Retina (tissue), 1 donor: ENCODE measurements at regions not wholly inside any gene's neighbourhood (a gene's known extent, or its start where the extent isn't known, plus 50 kb on each side); places are given as distances from the start of the nearest gene placed in this dataset.
A peak's percentile ranks its signal among the peaks of the same experiment; 100 is the strongest.
"Not testable (repeated sequence)": the region's sequence is repeated elsewhere in the genome, so short reads cannot be mapped to it uniquely, and the experiment has no call there.

Source experiments
- DNase-seq: peaks from one replicate; pipeline ENCODE4 v3.0.0-alpha.2; 2016

DNA sequence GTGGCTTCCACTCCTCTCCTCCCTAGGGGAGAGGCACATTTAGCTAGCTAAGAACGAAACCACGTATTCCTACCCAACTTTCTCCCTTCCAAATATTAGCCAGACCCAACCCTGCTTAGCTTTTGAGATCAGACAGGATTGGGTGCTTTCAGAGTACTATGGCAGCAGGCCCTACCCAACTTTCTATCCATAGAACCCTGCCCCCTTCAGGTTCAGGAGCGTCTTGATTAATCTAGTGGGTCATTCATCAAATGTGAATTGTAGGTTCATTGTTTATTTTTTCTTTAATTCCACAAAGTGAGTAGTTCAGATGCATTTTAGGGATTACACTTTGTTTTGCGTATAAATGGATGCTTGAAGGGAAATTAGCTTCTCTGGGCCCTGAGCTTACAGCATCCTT, 188.3 kb downstream of the MIB1 start:
- DNase-seq = no peak

GRCh38 chr18:21930177-21930576, 189.6 kb downstream of the MIB1 start:
- no peak for DNase-seq

- no peak for DNase-seq
Observed at GRCh38 chr18:21933931-21934765, 193.6 kb downstream of the MIB1 start.

GRCh38 chr18:21934766-21935015, 194.1 kb downstream of the MIB1 start:
- no peak for DNase-seq

DNA sequence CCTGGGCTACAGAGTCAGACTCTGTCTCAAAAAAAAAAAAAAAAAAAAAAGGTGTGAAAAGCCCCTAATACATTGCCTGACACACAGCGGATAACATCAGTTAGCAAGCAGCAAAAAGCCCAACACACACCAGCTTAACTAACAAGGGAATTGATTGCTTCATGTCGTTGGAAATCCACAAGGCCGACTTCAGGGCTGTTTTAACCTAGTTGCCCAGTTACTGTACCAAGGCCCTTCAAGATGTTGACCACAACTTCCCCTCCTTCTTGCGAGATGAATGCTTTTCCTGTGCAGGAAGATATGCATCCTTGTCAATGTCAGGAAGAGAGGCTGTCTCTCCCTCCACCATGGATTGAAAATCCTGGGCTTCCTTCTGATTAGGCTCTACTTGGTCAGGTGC, 202.9 kb downstream of the MIB1 start:
- no peak for DNase-seq

- DNase-seq = no peak
Observed at GRCh38 chr18:21949326-21950015, 208.9 kb downstream of the MIB1 start.

GRCh38 chr18:21955757-21956652, 213.4 kb upstream of the GATA6 start:
- DNase-seq = peak; percentile 31

- no peak for DNase-seq
Observed at GRCh38 chr18:21958263-21958662, 211.1 kb upstream of the GATA6 start.

DNA sequence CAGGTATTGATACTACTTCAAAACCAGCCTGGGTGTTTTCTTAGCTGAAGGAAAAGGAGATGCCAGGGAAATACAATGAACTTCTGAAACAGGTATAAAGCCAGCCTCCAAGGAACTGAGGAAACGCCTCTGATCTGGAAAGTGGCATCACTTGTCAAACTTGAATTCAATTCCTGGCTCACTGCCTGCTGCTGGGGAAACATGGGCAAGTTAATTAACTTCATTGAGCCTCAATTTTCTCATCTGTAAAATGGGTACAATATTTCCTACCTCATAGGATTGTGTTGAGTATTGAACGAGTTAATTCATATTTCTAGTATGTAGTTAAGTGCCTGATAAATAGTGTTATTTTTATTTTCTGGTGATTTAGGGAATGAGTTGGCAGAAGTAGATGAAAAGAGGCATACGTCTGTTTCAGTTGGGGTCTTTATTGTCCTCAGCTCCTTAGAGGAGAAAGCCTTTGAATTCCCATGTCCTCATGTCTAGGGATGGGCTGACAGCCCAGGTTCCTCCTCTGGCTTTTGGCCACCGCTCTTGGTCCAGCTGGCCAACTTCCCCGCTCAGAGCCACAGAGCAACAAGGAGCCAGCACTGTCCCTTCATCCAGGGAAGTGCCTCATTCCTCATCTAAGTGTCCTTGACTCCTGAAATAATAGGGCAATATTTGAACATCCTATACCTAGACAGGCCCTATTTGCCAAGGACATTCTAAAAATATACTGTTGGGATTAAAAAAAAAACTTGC, 210.5 kb upstream of the GATA6 start:
- DNase-seq = no peak

- DNase-seq = peak; percentile 21
Observed at GRCh38 chr18:21960189-21960588, 209.2 kb upstream of the GATA6 start.

- no peak for DNase-seq
Observed at GRCh38 chr18:21963336-21963735, 206.1 kb upstream of the GATA6 start.

GRCh38 chr18:21968338-21968737, 201.1 kb upstream of the GATA6 start:
- DNase-seq = no peak

DNA sequence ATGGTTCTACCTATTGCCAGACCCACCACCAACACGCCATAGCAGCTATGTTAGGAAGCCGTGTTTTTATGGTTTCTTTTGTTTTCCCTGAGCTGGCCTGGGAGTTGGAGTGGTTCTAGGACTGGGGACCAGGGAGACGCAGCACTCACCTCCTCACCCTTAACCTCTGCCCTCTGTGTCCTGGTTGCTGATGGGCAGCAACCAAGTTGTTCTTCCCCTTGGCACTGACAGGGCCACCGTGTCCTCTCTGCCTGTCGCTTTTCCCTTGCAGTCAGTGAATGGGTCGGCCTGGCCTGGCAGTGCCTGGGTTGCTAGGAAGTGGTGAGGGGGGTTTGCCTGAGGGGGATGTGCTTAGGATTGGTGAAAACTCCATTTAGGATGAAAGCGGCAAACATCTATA, 197.1 kb upstream of the GATA6 start:
- no peak for DNase-seq

- not testable (repeated sequence) for DNase-seq
Observed at GRCh38 chr18:21975954-21976353, 193.4 kb upstream of the GATA6 start.

GRCh38 chr18:21978546-21979170, 190.7 kb upstream of the GATA6 start:
- no peak for DNase-seq

GRCh38 chr18:21979171-21979560, 190.2 kb upstream of the GATA6 start:
- DNase-seq = no peak

DNA sequence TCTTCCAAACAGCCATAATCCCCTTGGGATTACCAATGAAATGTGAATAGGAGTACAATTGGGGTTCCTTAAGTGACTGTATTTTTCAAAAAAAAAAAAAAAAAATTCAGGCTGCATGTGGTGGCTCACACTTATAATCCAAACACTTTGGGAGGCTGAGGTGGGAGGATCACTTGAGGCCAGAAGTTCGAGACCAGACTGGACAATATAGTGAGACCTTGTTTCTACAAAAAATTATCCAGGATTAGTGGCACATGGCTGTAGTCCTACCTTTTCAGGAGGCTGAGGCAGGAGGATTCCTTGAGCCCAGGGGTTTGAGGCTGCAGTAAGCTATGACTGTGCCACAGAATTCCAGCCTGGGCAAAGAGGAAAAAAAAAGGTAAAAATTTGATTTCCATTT, 189.6 kb upstream of the GATA6 start:
- DNase-seq = no peak

DNA sequence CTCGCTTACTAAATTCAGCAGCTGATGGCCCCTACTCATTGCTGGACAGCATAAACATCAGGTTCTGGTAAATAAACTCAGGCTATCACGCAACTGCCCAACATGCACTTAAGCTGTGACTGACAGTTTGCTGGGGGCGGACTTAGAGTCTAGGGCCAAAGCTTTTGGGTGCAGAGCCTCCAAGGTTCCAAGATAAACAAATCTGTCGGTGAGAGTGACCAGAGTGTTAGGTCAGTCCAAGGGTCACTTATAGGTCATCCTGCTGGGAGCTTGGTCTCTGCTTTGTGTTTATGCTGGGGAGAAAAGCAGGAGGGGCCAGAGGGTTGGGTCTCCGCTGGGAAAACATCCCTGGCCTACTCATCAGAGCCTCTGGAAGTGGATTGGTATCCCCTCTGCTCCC, 188.6 kb upstream of the GATA6 start:
- no peak for DNase-seq

- DNase-seq = not testable (repeated sequence)
Observed at GRCh38 chr18:21981489-21981888, 187.9 kb upstream of the GATA6 start.

DNA sequence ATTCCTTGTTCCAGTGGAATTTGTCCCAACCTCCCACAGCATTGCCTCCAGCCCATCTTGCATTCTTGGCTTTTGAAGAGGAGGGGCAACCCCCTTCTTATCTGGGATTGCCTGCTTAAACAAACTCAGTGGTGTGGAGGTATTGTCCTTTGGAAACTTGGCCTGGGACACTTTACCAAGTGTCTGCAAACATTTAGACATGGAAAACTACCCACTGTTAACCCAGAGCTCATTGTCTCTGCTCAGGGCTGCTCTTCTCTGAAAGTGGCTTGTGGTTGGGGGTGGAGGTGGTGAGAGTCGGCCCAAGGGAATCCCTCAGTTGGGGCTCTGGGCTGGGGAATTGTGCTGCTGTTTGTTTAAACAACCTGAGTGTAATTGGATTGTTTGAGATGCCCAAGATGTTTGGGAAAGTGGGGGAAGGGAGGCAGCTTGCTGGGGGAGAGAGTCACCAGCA, 178.3 kb upstream of the GATA6 start:
- DNase-seq = no peak

GRCh38 chr18:21991886-21992285, 177.5 kb upstream of the GATA6 start:
- no peak for DNase-seq

- DNase-seq = no peak
Observed at GRCh38 chr18:21996351-21996826, 173.0 kb upstream of the GATA6 start.
